B cell (primary cell): ENCODE measurements at regions not wholly inside any gene's neighbourhood (a gene's known extent, or its start where the extent isn't known, plus 50 kb on each side); places are given as distances from the start of the nearest gene placed in this dataset.
"Not testable (repeated sequence)": the region's sequence is repeated elsewhere in the genome, so short reads cannot be mapped to it uniquely, and the experiment has no call there.

Source experiments
- ATAC-seq: fragments of 200-7000 bp; cut with Tn5 transposase; one replicate; pipeline ENCODE4 v1.10.0; 2021; ENCODE audit warnings: low read depth, mild to moderate bottlenecking, moderate number of reproducible peaks, moderate library complexity
- CTCF ChIA-PET: fragments of 350-600 bp; sonication (Branson Sonifier 250); formaldehyde crosslinking; loops from one replicate; lab custom pipeline; 2021; ENCODE audit warnings: antibody characterized with exemption, inconsistent platforms; lab: Charles Lee
- POLR2A ChIA-PET: fragments of 350-600 bp; sonication (Branson Sonifier 250); formaldehyde crosslinking; loops from one replicate; lab custom pipeline; 2021; ENCODE audit warnings: antibody characterized with exemption; lab: Charles Lee
- DNase-seq: peaks from one replicate; pipeline ENCODE4 v3.0.0; 2013
- H2AFZ ChIP-seq: 2 replicates; pipeline ENCODE4 v1.6.1; 2012; ENCODE audit warnings: mild to moderate bottlenecking, low read depth, low read length; ENCODE audit not compliant: insufficient read depth, poor library complexity, severe bottlenecking
- H3K27ac ChIP-seq, 2 donors: 1 replicate in 1 of 2; 2 replicates in 1 of 2; pipeline ENCODE4 v1.5.1; 2012 to 2013; ENCODE audit warnings: low read length in 2 of 2, mild to moderate bottlenecking in 2 of 2, moderate library complexity in 1 of 2
- H3K27me3 ChIP-seq, 4 experiments: fragments of 200-600 bp in 1 of 4; sonication (generic) in 1 of 4; replicated peaks in 1 of 4; 1 replicate in 2 of 4; 2 replicates in 2 of 4; pipeline versions ENCODE4 v1.6.1 to v1.7.0; 2013 to 2016; ENCODE audit warnings: low read length in 3 of 4, mild to moderate bottlenecking in 2 of 4, mixed read lengths in 1 of 4, moderate library complexity in 1 of 4; ENCODE audit not compliant: insufficient read depth in 4 of 4, control insufficient read depth in 3 of 4; ENCODE audit errors: control extremely low read depth in 1 of 4
- H3K36me3 ChIP-seq, 2 experiments: replicated peaks in 1 of 2; 1 replicate in 1 of 2; 2 replicates in 1 of 2; pipeline versions ENCODE4 v1.6.1 to v1.7.1; 2013; ENCODE audit warnings: low read length in 1 of 2; ENCODE audit not compliant: insufficient read depth in 2 of 2, control insufficient read depth in 1 of 2; ENCODE audit errors: control extremely low read depth in 1 of 2, extremely low read depth in 1 of 2
- H3K4me1 ChIP-seq, 2 donors: fragments of 200-600 bp in 1 of 2; sonication (generic) in 1 of 2; 1 replicate in 1 of 2; 2 replicates in 1 of 2; pipeline versions ENCODE4 v1.5.1 to v1.6.1; 2013 to 2017; ENCODE audit warnings: low read length in 2 of 2; ENCODE audit not compliant: control insufficient read depth in 2 of 2, insufficient read depth in 2 of 2
- H3K4me2 ChIP-seq: replicated peaks from 2 replicates; pipeline ENCODE3; 2012; ENCODE audit warnings: mild to moderate bottlenecking, low read depth, low read length; ENCODE audit not compliant: poor library complexity, severe bottlenecking
- H3K4me3 ChIP-seq, 5 experiments: fragments of 200-600 bp in 1 of 5; sonication (generic) in 1 of 5; 1 replicate in 3 of 5; 2 replicates in 2 of 5; pipeline versions ENCODE4 v1.5.1 to v1.7.0; 2011 to 2016; ENCODE audit warnings: low read length in 4 of 5, mild to moderate bottlenecking in 4 of 5, low read depth in 2 of 5, control low read depth in 1 of 5, moderate library complexity in 1 of 5; ENCODE audit not compliant: insufficient read depth in 1 of 5; ENCODE audit errors: control extremely low read depth in 1 of 5, extremely low read depth in 1 of 5
- H3K79me2 ChIP-seq: fragments of 200-600 bp; sonication (generic); one replicate; pipeline ENCODE4 v1.6.0; 2016; ENCODE audit warnings: low read length; ENCODE audit not compliant: control insufficient read depth, insufficient read depth
- H3K9ac ChIP-seq: fragments of 200-600 bp; sonication (generic); 2 replicates; pipeline ENCODE4 v1.6.1; 2017; ENCODE audit warnings: mild to moderate bottlenecking, low read length, moderate library complexity
- H3K9me3 ChIP-seq, 3 donors: one replicate each; pipeline versions ENCODE4 v1.6.1 to v1.7.1; 2013; ENCODE audit warnings: low read length in 2 of 3; ENCODE audit not compliant: control insufficient read depth in 2 of 3, insufficient read depth in 1 of 3; ENCODE audit errors: control extremely low read depth in 1 of 3
- H4K20me1 ChIP-seq: 2 replicates; pipeline ENCODE4 v1.6.0; 2012; ENCODE audit warnings: mild to moderate bottlenecking, low read length; ENCODE audit not compliant: insufficient read depth, control insufficient read depth, poor library complexity, severe bottlenecking
- H3K27ac Mint-ChIP-seq: one replicate; pipeline ENCODE4 v1.8.0; 2021; ENCODE audit warnings: mixed read lengths
- H3K27me3 Mint-ChIP-seq: one replicate; pipeline ENCODE4 v1.8.0; 2021; ENCODE audit warnings: mixed read lengths
- H3K4me1 Mint-ChIP-seq: one replicate; pipeline ENCODE4 v1.8.0; 2021; ENCODE audit warnings: mixed read lengths
- H3K4me3 Mint-ChIP-seq: one replicate; pipeline ENCODE4 v1.8.0; 2021; ENCODE audit warnings: mixed read lengths
- H3K9me3 Mint-ChIP-seq: one replicate; pipeline ENCODE4 v1.8.0; 2022; ENCODE audit warnings: mixed read lengths; ENCODE audit not compliant: insufficient read depth
- EZH2 ChIP-seq: IDR thresholded peaks from 2 replicates; pipeline ENCODE4 v1.6.1; 2012; ENCODE audit warnings: borderline replicate concordance, low read depth, mild to moderate bottlenecking, moderate library complexity, low read length; ENCODE audit not compliant: insufficient read depth, poor library complexity, severe bottlenecking
- WGBS: methylation state at CpG from one replicate; pipeline ENCODE4 v1.1.5; 2013; ENCODE audit warnings: missing lambda C conversion rate; ENCODE audit not compliant: insufficient coverage; 5-methylcytosine and 5-hydroxymethylcytosine counted together
- intact Hi-C: fragments of 100-400 bp; cut with micrococcal nuclease; formaldehyde crosslinking; loops from one replicate; pipeline ENCODE4 v1.10.0; 2022
- TF ChIP-seq, protein P1 (sequence below): fragments of 200-600 bp; IDR thresholded peaks from one replicate; pipeline ENCODE4 v1.8.0; 2022; ENCODE audit warnings: antibody characterized with exemption, mild to moderate bottlenecking

DNA sequence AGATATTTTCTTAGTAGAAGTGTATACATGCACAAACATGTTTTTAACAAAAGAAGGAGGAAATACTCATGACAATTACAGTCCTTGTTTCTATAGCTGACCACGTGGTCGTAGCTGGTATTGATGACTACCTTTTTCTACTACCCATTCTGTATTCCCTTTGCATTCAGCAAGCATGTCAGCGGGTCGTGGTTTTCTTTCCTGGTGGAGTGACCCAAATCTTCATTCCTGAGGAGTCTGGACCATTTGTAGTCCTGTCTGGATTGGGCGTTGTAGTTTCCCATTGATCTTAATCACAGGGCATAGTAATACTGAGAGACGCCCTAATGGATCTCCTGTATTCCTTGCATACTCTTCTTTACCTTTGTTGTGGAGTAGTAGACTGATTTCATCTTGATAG lies 472.1 kb upstream of the RGS6 start:
- Histone ChIP-seq H3K4me1 (no peaks in the 10 kb centered on the region), H3K4me2 (no peak overlapping the region), H3K79me2 (peaks cover 66% of the 10 kb centered on the region), H2AFZ (no peak overlapping the region), H3K4me3 (no peak overlapping the region), H3K27me3 (no peaks in the 10 kb centered on the region), H3K9ac (no peak overlapping the region), H3K27ac (no peak overlapping the region), H3K9me3 (no peaks in the 10 kb centered on the region), H4K20me1 (peaks cover 39% of the 10 kb centered on the region), H3K36me3 (peaks cover 0 to 11% of the 10 kb centered on the region in 2 experiments)
- H3K4me3 Mint-ChIP-seq = no peak overlapping the region
- H3K9me3 Mint-ChIP-seq = peaks cover 3% of the 10 kb centered on the region
- peaks cover 13% of the 10 kb centered on the region for H3K4me1 Mint-ChIP-seq
- POLR2A ChIA-PET = no interaction called here
- TF ChIP-seq EZH2 = no peak
- TF ChIP-seq, protein P1, sequence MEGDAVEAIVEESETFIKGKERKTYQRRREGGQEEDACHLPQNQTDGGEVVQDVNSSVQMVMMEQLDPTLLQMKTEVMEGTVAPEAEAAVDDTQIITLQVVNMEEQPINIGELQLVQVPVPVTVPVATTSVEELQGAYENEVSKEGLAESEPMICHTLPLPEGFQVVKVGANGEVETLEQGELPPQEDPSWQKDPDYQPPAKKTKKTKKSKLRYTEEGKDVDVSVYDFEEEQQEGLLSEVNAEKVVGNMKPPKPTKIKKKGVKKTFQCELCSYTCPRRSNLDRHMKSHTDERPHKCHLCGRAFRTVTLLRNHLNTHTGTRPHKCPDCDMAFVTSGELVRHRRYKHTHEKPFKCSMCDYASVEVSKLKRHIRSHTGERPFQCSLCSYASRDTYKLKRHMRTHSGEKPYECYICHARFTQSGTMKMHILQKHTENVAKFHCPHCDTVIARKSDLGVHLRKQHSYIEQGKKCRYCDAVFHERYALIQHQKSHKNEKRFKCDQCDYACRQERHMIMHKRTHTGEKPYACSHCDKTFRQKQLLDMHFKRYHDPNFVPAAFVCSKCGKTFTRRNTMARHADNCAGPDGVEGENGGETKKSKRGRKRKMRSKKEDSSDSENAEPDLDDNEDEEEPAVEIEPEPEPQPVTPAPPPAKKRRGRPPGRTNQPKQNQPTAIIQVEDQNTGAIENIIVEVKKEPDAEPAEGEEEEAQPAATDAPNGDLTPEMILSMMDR = no peak
- CTCF ChIA-PET = no interaction called here
- H3K27ac Mint-ChIP-seq = no peak overlapping the region
- intact Hi-C loops = no loop called here
- ATAC-seq (no peak), DNase-seq (no peak)
- 100% methylated on average over 3 of the region's 6 CpGs for WGBS
- no peaks in the 10 kb centered on the region for H3K27me3 Mint-ChIP-seq

DNA sequence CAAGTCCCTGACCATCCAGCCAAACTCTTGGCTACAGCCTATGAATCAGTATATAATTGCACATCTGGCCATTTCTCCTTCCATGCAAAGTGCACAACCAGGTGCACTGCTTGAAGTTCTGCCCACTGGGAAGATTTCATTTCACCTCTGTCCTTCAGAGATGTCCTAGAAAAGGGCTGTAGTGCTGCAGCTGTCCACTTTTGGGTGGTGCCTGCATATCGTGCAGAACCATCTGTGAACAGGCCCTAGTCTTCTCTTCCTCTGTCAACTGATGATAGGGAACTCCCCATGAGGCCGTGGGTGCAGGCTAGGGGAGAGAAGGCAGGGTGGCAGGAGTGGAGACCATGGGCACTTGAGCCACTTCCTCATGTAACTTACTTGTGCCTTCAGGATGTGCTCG lies 470.6 kb upstream of the RGS6 start:
- CTCF ChIA-PET, H3K9ac ChIP-seq, H3K27ac Mint-ChIP-seq, H3K27ac ChIP-seq, H3K9me3 ChIP-seq, H3K9me3 Mint-ChIP-seq, H3K4me3 Mint-ChIP-seq, H3K27me3 ChIP-seq, H3K27me3 Mint-ChIP-seq, H2AFZ ChIP-seq, H3K4me1 ChIP-seq, H3K4me3 ChIP-seq, POLR2A ChIA-PET, intact Hi-C loops, ATAC-seq, DNase-seq, H3K4me2 ChIP-seq: not testable (repeated sequence)
- peaks cover 45% of the 10 kb centered on the region for H4K20me1 ChIP-seq
- H3K36me3 ChIP-seq = peaks cover 0 to 16% of the 10 kb centered on the region in 2 experiments
- no CpG with 5 or more reads among the region's 3 CpGs for WGBS
- peaks cover 63% of the 10 kb centered on the region for H3K79me2 ChIP-seq
- H3K4me1 Mint-ChIP-seq = peaks cover 14% of the 10 kb centered on the region
